NCI-H524 (cell line): ENCODE measurements at regions not wholly inside any gene's neighbourhood (a gene's known extent, or its start where the extent isn't known, plus 50 kb on each side); places are given as distances from the start of the nearest gene placed in this dataset.
A peak's percentile ranks its signal among the peaks of the same experiment; 100 is the strongest.
"Not testable (repeated sequence)": the region's sequence is repeated elsewhere in the genome, so short reads cannot be mapped to it uniquely, and the experiment has no call there.

ENCODE experiments used
- DNase-seq, 2 experiments: peaks; one replicate each; lab custom pipeline; 2025; lab: John Stamatoyannopoulos, UW

DNA sequence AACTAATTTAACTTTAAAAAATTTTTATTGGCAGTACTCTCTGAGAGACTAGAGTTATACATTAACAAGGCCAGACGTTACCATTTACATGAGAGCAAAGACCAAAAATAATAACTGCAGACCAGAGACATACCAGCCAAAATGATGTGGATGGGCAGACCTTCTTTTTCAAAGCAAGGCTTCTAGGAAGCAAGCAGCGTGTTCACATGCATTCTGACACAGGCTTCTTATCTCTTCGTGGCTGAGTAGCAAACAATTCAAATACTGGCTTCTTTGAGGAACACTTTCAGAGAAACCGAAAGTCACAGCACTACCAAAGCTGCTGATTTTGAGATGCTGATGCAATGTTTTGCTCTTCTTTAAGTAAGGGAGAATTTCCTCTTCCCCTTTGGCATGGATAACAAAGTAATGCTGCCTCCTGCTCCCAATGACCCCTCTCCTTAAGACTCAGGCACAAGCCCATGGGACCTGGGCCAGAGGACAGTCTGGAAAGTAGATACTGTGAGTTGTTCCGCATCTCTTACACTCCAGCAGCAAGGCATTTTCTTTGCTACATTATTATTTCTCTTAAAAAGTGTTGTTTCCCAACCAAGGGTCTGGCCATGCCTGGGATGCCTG lies 181.9 kb downstream of the MREG start:
- DNase-seq, result no peak

- no peak for DNase-seq
Observed at GRCh38 chr2:215830304-215830703, 183.0 kb downstream of the MREG start.

- DNase-seq, result no peak
Observed at GRCh38 chr2:215829261-215829660, 184.1 kb downstream of the MREG start.

DNA sequence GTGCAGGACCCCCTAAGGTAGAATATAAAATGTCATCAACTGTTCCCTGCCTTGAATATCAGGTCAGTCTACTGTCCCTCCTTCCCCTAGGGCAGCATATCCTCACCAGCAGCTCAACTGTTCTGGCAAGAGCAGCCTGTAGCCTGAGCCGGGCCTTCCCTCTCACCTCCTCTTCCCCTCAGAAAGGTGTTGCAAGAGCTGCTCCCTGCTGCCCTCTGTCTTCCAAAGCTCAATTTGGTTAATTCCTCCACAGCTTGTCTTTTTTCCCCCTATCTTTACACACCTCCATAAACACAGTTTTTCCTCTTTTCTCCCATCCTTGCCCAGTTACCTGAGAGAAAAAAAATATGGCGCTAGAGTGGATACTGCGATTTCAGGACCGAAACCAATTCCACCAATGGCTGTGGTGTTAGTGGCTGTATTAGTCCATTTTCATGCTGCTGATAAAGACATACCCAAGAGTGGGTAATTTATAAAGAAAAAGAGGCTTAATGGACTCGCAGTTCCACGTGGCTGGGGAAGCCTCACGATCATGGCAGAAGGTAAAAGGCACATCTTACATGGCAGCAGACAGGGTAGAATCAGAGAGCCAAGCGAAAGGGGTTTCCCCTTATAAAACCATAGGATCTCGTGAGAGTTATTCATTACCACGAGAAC lies 184.7 kb downstream of the MREG start:
- peak; percentile 29 to 70 for DNase-seq

DNA sequence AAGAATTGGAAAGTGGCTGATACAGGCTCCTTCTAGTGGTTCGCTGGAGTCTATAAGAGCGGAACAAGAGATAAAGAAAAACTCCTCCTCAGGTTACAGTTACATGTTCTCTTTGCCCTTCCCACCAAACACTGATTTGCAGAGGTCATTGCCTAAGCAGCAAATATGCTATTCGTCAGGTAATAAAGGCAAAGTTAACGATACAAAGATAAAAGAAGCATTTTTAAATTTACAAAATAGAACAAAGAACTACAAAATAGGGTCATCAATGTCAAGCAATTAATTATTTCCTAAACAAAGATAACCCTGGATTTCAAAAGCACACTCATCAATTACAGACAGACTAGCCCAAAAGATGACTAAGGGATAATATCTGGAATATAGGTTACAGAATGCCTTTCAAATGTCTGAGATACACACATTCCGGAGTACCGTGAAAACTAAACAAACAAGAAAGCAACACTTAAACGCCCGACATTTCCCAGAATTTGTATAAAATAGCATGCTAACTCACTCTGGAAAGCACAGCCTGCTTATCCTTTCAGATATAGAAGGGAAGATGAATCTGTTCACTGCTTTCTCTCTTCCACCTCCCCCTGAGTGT lies 186.4 kb downstream of the MREG start:
- no peak for DNase-seq

DNA sequence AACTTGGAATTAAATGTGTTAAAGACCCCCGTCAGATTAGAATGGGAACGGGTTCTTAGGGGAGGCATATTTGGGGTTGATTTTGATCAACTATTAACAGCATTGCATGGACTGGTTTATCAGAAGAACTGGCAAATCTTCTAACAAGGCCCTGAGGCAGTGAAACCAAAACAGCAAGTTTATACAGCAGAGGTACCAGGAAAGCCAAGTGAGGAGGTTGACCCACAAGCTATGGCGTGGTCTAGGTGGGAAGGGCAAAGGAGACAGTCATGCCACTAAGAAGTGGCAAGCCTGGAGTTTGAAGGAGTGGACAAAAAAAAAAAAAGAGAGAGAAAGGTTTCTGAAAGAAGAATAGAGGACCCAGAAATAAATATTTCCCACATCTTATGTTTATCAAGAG lies 187.0 kb downstream of the MREG start:
- no peak for DNase-seq

DNA sequence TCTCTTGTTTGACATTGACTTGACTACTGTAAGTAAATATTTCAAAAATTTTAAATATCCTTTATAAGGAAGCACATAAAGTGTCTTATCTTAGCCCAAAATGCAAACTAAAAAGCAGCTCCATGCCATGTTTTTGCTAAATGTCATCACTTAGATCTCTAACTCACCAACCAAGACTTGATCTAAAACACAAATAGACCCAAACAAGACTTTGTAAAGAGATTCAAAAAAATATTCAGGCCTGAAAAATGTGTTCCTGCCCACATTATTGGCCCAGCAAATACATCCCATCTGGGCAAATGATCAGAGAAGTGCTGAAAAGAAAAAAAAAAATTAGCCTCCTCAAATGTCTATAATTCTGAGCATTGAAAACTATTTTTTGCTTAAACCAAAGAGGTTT lies 187.6 kb downstream of the MREG start:
- DNase-seq, result no peak

DNA sequence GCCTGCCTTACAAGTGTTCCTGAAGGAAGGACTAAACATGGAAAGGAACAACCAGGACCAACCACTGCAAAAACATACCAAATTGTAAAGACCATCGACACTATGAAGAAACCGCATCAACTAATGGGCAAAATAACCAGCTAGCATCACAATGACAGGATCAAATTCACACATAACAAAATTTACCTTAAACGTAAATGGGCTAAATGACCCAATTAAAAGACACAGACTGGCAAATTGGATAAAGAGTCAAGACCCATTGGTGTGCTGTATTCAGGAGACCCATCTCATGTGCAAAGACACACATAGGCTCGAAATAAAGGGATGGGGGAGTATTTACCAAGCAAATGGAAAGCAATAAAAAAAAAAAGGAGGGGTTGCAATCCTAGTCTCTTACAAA lies 192.1 kb downstream of the MREG start:
- DNase-seq, result not testable (repeated sequence)

- DNase-seq, result not testable (repeated sequence)
Observed at GRCh38 chr2:215819713-215820112, 193.6 kb downstream of the MREG start.

- DNase-seq, result peak in 1 of 2 experiments; percentile 53
Observed at GRCh38 chr2:215817046-215817445, 196.3 kb downstream of the MREG start.

DNA sequence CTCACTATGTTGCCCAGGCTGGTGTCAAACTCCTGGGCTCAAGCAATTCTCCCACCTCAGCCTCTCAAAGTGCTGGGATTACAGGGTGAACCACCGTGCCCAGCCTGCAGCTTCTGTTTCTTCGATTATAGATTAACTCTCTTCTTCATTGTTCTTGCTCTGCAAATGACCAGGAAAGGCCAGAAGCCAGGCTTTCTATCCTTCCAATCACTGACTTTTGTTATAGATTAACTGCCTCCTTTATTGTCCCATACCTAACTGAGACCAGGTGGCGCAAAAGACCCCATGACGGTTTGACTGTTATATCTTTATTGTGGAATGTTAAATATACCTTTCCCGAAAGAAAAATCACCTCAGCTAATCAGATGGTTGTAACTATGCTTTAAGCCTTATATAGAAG lies 196.9 kb downstream of the MREG start:
- no peak for DNase-seq

DNA sequence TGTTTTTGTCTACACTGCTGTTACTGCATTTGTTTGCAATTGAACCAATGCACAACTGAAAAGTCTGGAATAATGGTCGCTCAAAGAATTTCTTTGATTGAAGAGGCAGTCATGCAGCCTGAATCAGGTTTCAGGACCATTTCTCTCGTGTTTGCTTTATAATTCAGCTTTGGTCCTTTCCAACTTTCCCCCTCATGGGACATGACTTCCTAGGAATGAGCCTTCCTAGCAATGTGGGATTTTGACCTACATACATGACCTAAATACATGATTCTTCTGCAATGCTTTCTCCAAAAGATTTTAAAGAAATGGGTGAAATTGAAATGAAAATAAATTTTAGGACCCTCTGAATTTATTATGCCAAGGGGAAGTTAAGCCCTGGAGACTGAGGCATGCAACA lies 197.4 kb downstream of the MREG start:
- no peak for DNase-seq

DNA sequence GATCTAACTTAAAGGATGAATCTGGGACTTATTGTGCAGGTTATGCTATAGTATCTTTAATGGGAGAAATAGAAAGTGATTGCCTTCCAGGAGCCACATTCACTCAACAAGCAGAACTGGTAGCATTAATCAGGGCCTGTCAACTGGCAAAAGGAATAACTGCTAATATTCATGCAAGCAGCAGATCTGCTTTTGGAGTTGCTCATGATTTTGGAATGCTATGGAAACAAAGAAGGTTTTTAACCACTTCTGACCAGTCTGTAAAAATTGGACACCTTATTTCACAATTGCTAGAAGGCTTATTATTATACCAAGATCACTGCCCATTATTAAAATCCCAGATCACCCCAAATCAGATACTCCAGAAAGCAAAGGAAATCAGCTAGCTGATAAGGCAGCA lies 200.4 kb downstream of the MREG start:
- DNase-seq, result no peak

DNA sequence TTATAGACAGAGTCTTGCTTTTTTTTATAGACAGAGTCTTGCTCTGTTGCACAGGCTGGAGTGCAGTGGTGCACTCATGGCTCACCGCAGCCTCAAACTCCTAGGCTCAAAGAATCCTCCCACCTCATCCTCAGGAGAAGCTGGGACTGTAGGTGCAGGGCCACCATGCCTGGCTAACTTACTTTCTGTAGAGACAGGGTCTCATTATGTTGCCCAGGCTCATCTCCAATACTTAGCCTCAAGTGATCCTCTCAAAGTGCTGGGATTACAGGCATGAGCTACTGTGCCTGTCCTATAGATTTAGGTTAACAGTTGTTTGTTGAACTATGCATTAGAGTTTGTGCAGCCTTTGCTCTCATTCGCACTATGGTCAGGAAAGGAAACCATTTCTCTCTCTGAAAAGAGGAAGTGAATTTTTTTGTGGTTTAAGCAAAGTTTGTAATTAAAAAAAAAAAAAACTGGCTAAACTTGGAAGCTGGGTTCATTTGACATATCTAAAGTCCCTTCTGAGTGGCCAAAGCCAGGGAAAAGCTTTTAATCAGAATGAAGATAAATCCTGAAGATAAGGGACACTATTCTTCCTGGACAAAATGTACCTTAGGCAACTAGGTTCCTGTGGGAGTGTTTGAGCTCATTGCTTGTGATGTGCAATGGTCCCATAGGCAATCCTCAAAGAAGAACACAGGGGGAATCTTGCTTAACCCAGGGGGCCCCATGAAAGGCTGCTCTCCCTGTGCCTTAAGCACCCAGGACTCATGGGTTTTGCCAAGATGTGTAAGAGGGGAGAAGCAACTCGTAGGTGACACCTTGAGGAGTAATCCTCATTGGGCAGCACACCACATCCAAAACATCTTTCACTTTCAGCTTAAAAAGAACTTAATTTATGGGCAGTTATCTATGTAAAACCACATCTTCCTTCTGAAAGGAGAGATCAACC lies 201.7 kb downstream of the MREG start:
- peak in 1 of 2 experiments; percentile 21 for DNase-seq

- no peak for DNase-seq
Observed at GRCh38 chr2:215811003-215811402, 202.3 kb downstream of the MREG start.

DNA sequence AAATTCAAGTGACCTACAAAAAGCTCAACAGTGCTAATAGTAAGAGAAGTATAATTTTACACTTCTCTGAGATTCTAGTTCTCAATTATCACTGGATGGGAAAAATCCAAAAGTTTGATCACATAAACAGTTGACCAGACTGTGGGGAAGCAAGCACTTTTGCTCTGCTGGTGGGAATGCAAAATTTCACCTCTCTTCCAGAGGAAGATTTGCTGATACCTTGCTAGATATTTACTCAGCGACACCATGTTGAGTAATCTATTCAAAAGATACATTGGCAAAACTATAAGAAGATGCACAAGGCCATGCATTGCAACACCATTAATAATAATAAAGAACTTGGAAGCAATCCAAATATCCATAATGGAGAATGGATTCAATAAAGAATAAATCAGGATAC lies 204.4 kb downstream of the MREG start:
- DNase-seq, result no peak

DNA sequence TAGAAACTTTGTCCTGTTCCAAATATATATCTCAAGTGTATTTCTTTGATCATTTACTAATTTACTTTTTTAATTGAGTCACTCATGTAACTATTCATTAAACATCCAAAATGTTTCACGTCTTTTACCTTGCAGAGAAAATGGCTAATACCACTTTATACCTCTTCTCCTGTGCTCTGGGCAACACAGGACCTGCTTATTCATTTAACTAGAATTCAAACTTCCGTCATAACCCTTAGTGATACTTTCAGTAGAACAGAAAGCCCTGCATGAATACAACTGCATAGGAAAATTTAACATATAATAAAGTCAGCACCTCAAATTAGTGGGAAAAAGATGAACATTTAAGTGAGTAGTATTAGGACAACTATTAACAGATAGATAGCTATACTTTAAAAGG lies 205.2 kb downstream of the MREG start:
- DNase-seq, result no peak

GRCh38 chr2:215805493-215805892 lies 207.9 kb downstream of the MREG start:
- no peak for DNase-seq

GRCh38 chr2:215803150-215803549 lies 210.2 kb downstream of the MREG start:
- DNase-seq, result no peak

DNA sequence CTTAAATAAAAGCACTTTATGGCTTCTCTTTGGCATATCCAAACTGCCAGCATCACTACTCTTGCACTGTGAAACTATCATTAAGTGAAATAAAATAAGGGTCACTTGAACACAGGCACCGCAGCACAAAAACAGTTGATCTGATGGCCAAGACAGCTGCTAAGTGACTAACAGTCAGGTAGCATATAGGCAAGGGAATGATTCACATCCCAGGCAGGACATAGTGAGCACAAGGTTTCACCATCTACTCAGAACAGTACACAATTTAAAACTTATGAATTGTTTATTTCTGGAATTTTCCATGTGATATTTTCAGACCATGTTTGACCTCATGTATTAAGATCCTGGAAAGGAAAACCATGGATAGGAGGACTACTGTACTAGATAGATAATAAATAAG lies 214.2 kb downstream of the MREG start:
- DNase-seq, result no peak

DNA sequence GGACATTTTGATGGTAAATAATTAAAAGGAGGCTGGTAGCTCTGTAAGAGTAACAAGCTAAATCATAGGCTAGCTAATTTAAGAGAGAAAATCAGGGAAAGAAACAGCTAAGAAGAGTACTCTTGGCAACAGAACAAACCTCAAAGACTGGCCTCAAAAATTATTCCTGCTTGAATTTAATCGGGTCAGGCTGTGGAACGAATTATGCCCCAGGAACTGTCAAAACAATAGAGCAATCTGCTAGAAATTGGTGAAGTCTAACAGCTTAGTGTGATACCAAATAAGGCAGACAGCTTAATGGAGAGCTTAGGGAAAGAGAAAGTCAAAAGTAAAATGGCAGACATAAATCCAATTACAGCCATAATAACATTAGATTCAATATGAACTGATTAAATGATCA lies 215.7 kb downstream of the MREG start:
- peak in 1 of 2 experiments; percentile 4 for DNase-seq

DNA sequence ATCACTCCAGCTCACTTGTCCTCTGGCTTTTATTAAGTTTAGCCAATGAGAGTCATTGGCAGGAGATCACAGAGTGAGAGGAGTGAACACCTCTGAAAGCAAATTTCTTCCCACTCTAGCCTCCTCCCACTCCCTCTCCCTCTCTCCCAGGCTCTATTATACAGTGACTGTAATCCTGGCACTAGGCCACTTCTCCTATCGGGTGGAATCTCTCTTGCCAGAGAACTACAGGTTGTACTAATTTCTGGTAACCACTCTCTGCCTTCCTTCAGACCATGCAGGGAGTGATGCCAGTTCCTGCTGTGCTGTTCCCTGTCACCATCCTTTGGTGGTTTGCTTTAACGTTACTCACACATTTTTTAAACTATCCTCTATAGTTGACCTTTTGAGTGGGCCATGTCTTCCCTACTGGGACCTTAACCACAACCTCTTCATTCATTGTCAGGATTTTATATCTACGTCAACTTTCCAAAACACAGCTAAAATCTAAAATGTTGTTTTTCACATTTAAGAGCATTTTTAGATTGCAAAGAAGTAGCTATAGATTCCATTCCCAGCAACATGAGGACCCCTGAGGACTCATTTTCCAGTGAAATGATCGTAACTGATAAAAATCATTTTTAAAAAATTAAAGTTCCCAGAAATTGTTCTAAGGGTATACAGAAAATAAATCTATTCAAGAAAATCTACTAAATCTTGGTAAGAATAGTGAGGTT lies 217.1 kb downstream of the MREG start:
- no peak for DNase-seq
